ENCODE measurements at regions not wholly inside any gene's neighbourhood (a gene's known extent, or its start where the extent isn't known, plus 50 kb on each side); places are given as distances from the start of the nearest gene placed in this dataset.

DNA sequence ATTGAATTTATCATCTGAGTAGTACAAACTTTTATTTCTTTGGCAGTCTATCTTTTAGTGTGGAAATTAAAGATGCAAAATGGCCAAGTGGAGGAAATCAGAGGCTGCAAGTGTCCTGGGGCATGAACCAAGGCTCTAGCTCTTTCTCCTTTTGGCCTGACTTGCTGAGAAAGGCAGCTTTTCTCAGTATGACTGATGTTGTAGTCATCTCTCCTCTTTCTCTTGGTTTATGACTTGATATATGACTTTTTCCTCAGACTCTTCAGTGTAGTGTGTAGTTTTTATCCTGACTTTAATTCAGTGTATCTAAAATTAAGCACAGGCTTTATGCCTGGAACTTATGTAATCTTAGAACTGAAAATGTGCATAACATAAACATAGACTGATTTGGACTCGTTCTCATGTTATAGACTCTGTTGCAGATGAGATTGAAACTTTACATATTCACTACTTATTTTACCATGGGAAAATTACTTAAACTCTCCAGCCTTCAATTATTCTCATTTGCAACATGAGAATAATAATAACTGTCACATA lies 65.7 kb downstream of the SLITRK5 start:
- TF ChIP-seq CTCF (IDR thresholded peaks at IDR 0.05) (no peak), EP300 (IDR thresholded peaks at IDR 0.05) (no peak), POLR2A (IDR thresholded peaks at IDR 0.05) (no peak), POLR2AphosphoS5 (IDR thresholded peaks at IDR 0.05) (no peak)
- 57 to 64% methylated on average over 1 of the region's 1 CpG for WGBS, 2 donors
- H3K27me3 ChIP-seq: no peaks in the 10 kb centered on the region
- H3K9me3 ChIP-seq: no peaks in the 10 kb centered on the region
- no peaks in the 10 kb centered on the region for H3K36me3 ChIP-seq
- intact Hi-C loops (cut with DNase I): no loop called here
- DNase-seq: no peak
- no peak overlapping the region for H3K4me3 ChIP-seq
- no peak overlapping the region for H3K27ac ChIP-seq
- no peaks in the 10 kb centered on the region for H3K4me1 ChIP-seq

GRCh38 chr13:87754097-87754496 lies 82.9 kb downstream of the SLITRK5 start:
- no peak for DNase-seq
- no peak for TF ChIP-seq POLR2AphosphoS5 (IDR thresholded peaks at IDR 0.05)
- TF ChIP-seq CTCF (IDR thresholded peaks at IDR 0.05): no peak
- TF ChIP-seq POLR2A (IDR thresholded peaks at IDR 0.05): no peak
- TF ChIP-seq EP300 (IDR thresholded peaks at IDR 0.05): no peak
- no peaks in the 10 kb centered on the region for H3K27me3 ChIP-seq
- no peak overlapping the region for H3K4me3 ChIP-seq
- no peak overlapping the region for H3K27ac ChIP-seq
- H3K9me3 ChIP-seq: no peaks in the 10 kb centered on the region
- no peaks in the 10 kb centered on the region for H3K4me1 ChIP-seq
- 32 to 64% methylated on average over 1 of the region's 1 CpG for WGBS, 2 donors
- intact Hi-C loops (cut with DNase I): no loop called here
- no peaks in the 10 kb centered on the region for H3K36me3 ChIP-seq

GRCh38 chr13:87769445-87769844 lies 98.3 kb downstream of the SLITRK5 start:
- Histone ChIP-seq H3K9me3 (no peaks in the 10 kb centered on the region), H3K4me1 (no peaks in the 10 kb centered on the region), H3K4me3 (no peak overlapping the region), H3K27me3 (no peaks in the 10 kb centered on the region), H3K27ac (no peak overlapping the region), H3K36me3 (no peaks in the 10 kb centered on the region)
- TF ChIP-seq EP300 (IDR thresholded peaks at IDR 0.05): no peak
- TF ChIP-seq POLR2AphosphoS5 (IDR thresholded peaks at IDR 0.05): no peak
- TF ChIP-seq CTCF (IDR thresholded peaks at IDR 0.05): no peak
- TF ChIP-seq POLR2A (IDR thresholded peaks at IDR 0.05): no peak
- intact Hi-C loops (cut with DNase I): no loop called here
- DNase-seq: no peak
- 70 to 76% methylated on average over 4 of the region's 4 CpGs for WGBS, 2 donors

DNA sequence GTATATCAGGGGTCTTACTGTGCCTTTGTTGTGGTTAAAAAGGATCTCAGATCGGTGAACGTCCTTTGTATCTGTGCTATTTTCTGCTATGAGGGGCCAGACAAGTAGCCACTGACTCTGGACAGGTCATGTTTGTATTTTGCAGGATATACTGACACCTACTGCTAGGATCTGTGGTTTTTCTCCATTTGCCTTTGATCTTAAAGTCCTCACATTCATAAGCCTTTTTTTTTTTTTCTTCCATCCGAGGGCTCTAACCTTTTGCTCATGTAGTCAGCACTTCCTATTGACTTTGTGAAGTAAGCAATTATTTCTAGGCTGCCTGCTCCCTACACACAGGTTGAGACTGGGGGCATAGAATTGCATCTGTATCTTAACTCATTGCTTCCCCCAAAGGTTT lies 106.2 kb downstream of the SLITRK5 start:
- 44 to 54% methylated on average over 3 of the region's 3 CpGs for WGBS, 2 donors
- TF ChIP-seq POLR2A (IDR thresholded peaks at IDR 0.05) (no peak), EP300 (IDR thresholded peaks at IDR 0.05) (no peak)
- Histone ChIP-seq H3K4me3 (no peak overlapping the region), H3K36me3 (no peaks in the 10 kb centered on the region), H3K4me1 (no peaks in the 10 kb centered on the region), H3K27me3 (no peaks in the 10 kb centered on the region), H3K9me3 (no peaks in the 10 kb centered on the region), H3K27ac (no peak overlapping the region)
- intact Hi-C loops (cut with DNase I): no loop called here
- DNase-seq: no peak

DNA sequence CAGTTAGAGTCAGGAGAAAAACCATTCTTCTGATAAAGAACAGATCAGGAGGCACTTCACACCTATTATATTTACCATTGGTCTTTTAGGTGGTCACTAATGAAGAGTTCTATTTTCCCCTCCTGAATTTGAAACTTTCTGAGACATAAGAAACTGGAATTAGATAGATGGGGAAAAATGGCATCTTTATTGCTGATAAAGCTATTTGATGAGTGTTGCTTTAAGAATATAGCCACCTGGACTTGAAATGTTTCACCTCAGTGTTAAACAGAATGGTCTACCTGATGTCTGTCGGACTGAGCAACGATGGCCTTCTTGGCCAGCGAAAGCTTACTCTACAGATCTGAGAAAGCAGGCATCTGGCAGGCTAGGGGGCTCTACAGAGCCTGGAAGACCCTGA lies 107.0 kb downstream of the SLITRK5 start:
- Histone ChIP-seq H3K4me3 (no peak overlapping the region), H3K27ac (no peak overlapping the region), H3K27me3 (no peaks in the 10 kb centered on the region), H3K4me1 (no peaks in the 10 kb centered on the region), H3K9me3 (no peaks in the 10 kb centered on the region), H3K36me3 (no peaks in the 10 kb centered on the region)
- 78% methylated on average over 3 of the region's 3 CpGs for WGBS, 2 donors
- no peak for DNase-seq
- intact Hi-C loops (cut with DNase I): no loop called here
- no peak for TF ChIP-seq CTCF (IDR thresholded peaks at IDR 0.05)
- TF ChIP-seq POLR2AphosphoS5 (IDR thresholded peaks at IDR 0.05): no peak
- TF ChIP-seq POLR2A (IDR thresholded peaks at IDR 0.05): no peak
- no peak for TF ChIP-seq EP300 (IDR thresholded peaks at IDR 0.05)

All from sigmoid colon (tissue), 6 donors.